ENCODE measurements at regions not wholly inside any gene's neighbourhood (a gene's known extent, or its start where the extent isn't known, plus 50 kb on each side); places are given as distances from the start of the nearest gene placed in this dataset.

DNA sequence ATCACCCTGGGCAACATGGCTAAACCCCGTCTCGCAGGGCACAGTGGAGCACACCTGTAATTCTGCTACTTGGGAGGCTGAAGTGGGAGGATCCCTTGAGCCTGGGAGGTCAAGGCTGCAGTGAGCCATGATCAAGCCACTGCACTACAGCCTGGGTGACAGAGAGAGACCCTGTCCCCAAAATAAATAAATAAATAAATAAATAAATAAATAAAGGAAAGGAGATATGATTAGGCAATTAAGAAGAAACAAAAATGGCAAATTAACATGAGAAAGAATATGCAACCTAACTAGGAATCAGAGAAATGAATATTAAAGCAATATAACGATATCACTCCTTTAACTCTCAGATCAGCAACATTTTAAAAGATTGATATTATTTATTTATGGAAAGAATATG is 92.3 kb downstream of the C1D start:
- Mint-ChIP-seq H3K36me3 (ENCODE audit: low read depth) (no peaks in the 10 kb centered on the region), H3K4me1 (ENCODE audit: low read depth) (no peaks in the 10 kb centered on the region), H3K9me3 (no peaks in the 10 kb centered on the region), H3K27ac (no peak overlapping the region), H3K27me3 (peaks cover 14% of the 10 kb centered on the region), H3K4me3 (no peak overlapping the region)
- DNase-seq (no peak), ATAC-seq (no peak)
- no peak for TF ChIP-seq CTCF (IDR thresholded peaks at IDR 0.05)
- ChIA-PET CTCF (no interaction called here), POLR2A (no interaction called here)
- intact Hi-C loops (cut with micrococcal nuclease): no loop called here

- intact Hi-C loops (cut with micrococcal nuclease): no loop called here
- DNase-seq: no peak
- Mint-ChIP-seq H3K4me3 (no peak overlapping the region), H3K4me1 (ENCODE audit: low read depth) (no peaks in the 10 kb centered on the region), H3K9me3 (no peaks in the 10 kb centered on the region), H3K36me3 (ENCODE audit: low read depth) (no peaks in the 10 kb centered on the region), H3K27ac (no peak overlapping the region), H3K27me3 (peaks cover 19% of the 10 kb centered on the region)
- CTCF ChIA-PET: no interaction called here
- TF ChIP-seq CTCF (IDR thresholded peaks at IDR 0.05): no peak
- POLR2A ChIA-PET: no interaction called here
- no peak for ATAC-seq
Observed at GRCh38 chr2:67974559-67975430, 88.0 kb downstream of the C1D start.

DNA sequence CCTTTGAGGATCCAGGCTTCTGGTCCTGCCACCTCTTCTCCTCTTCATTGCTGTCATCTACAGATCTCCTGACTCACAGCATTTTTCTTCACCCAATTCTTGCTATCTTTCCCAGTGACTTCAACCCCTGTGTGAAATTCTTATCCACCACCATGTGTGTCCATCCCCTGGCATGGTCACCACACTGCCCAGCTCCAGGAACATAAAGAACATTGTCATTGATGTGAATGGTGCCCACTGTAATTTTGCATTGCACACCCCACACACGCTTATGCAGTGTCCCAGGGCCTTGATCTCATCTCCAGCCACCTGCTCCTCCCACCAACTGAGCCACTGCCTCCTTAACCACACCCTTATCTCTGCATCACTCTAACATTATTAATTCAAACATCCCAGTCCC is 85.3 kb downstream of the C1D start:
- H3K27ac Mint-ChIP-seq: no peak overlapping the region
- H3K27me3 Mint-ChIP-seq: peaks cover 12% of the 10 kb centered on the region
- no peaks in the 10 kb centered on the region for H3K4me1 Mint-ChIP-seq (ENCODE audit: low read depth)
- peaks cover 1% of the 10 kb centered on the region for H3K9me3 Mint-ChIP-seq
- intact Hi-C loops (cut with micrococcal nuclease): no loop called here
- ChIA-PET CTCF (no interaction called here), POLR2A (no interaction called here)
- ATAC-seq (no peak), DNase-seq (no peak)
- no peak overlapping the region for H3K4me3 Mint-ChIP-seq
- H3K36me3 Mint-ChIP-seq (ENCODE audit: low read depth): no peaks in the 10 kb centered on the region
- no peak for TF ChIP-seq CTCF (IDR thresholded peaks at IDR 0.05)

DNA sequence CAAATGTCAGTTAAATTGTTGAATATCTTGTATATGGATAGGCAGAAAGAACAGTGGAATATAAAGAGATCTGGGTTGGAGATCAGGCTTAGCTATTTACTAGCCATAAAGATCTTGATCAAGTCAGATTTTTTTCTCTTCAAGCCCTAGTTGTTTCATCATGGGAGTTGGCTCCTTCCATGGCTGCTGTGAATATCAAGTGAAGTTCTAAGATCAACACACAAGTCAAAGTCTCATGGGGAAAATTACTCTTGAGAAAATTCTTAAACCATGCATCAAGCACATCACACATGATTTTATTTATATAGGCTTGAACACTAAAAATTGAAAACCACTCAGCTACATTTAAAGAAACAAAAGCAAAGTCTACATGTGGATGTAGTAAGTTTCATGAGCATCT is 79.8 kb downstream of the C1D start:
- no peak overlapping the region for H3K27ac Mint-ChIP-seq
- TF ChIP-seq CTCF (IDR thresholded peaks at IDR 0.05): no peak
- POLR2A ChIA-PET: no interaction called here
- no peak for ATAC-seq
- H3K4me1 Mint-ChIP-seq (ENCODE audit: low read depth): no peaks in the 10 kb centered on the region
- no peak for DNase-seq
- intact Hi-C loops (cut with micrococcal nuclease): no loop called here
- H3K27me3 Mint-ChIP-seq: no peaks in the 10 kb centered on the region
- H3K9me3 Mint-ChIP-seq: peaks cover 1% of the 10 kb centered on the region
- H3K4me3 Mint-ChIP-seq: no peak overlapping the region
- H3K36me3 Mint-ChIP-seq (ENCODE audit: low read depth): no peaks in the 10 kb centered on the region
- CTCF ChIA-PET: no interaction called here

GRCh38 chr2:67984600-67984999 is 78.2 kb downstream of the C1D start:
- H3K4me3 Mint-ChIP-seq: no peak overlapping the region
- CTCF ChIA-PET: no interaction called here
- POLR2A ChIA-PET: no interaction called here
- no peak for ATAC-seq
- no peaks in the 10 kb centered on the region for H3K4me1 Mint-ChIP-seq (ENCODE audit: low read depth)
- no peaks in the 10 kb centered on the region for H3K36me3 Mint-ChIP-seq (ENCODE audit: low read depth)
- no peak for TF ChIP-seq CTCF (IDR thresholded peaks at IDR 0.05)
- no peaks in the 10 kb centered on the region for H3K27me3 Mint-ChIP-seq
- intact Hi-C loops (cut with micrococcal nuclease): no loop called here
- DNase-seq: no peak
- H3K27ac Mint-ChIP-seq: no peak overlapping the region
- peaks cover 1% of the 10 kb centered on the region for H3K9me3 Mint-ChIP-seq
